ENCODE measurements at regions not wholly inside any gene's neighbourhood (a gene's known extent, or its start where the extent isn't known, plus 50 kb on each side); places are given as distances from the start of the nearest gene placed in this dataset.
"Not testable (repeated sequence)": the region's sequence is repeated elsewhere in the genome, so short reads cannot be mapped to it uniquely, and the experiment has no call there.

DNA sequence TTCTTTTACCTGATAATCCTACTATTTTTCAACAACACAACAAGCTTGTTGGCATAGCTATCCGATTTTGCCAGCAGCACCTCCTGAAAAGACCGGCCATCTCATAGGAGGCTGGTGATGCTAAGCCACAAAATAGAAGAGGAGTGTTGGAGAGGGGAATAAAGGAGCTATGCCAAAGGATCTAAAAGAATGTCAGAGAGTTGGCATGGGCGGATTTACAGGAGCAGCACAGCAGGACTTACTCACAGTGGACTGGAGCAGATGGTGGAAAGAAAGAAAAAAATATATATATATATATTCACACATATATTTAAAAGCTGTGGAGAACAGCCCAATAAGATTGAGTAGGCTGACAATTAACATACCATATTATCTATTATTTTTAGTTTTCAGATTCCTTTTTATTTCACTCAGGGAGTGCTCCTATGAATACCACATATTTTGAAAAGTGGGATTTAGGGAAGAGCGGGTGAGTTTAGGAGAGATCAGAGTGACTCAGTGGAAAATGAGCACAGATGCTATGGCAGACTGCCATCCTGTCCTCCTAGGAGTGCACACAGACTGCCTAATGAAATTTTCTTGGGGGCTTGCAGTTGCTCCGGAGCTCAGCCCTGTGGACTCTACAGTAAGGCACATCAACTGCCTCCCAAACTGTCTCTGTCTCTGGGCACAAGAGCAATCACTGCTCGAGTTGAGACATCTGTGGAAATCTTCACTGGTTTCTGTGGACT lies 394.4 kb upstream of the CHRM3 start:
- DNase-seq = no peak

GRCh38 chr1:238985312-238985711 lies 401.1 kb upstream of the CHRM3 start:
- no peak for DNase-seq

- no peak for DNase-seq
These were observed 403.6 kb upstream of the CHRM3 start for GRCh38 chr1:238982736-238983135.

- DNase-seq = no peak
These were observed 404.9 kb upstream of the CHRM3 start for GRCh38 chr1:238981317-238981933.

GRCh38 chr1:238980053-238980452 lies 406.3 kb upstream of the CHRM3 start:
- no peak for DNase-seq

DNA sequence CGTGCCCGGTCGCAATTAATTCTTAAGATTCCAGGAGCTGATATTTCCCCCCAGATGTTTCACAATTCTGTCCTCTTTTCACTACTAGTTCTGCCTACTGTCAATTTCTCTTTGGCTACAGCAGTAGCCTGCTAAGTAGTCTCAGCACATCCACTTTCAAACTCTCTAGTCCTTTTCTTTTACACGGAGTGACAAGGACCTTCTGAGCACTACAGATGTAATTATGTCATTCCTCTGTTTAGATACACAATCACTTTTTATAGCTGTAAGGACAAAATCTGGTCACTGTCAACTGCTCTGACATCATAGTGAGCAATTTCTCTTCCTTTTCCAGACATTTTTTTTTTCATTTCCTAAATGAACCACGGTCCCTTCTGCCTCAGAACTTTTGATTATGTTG lies 421.7 kb upstream of the CHRM3 start:
- no peak for DNase-seq

DNA sequence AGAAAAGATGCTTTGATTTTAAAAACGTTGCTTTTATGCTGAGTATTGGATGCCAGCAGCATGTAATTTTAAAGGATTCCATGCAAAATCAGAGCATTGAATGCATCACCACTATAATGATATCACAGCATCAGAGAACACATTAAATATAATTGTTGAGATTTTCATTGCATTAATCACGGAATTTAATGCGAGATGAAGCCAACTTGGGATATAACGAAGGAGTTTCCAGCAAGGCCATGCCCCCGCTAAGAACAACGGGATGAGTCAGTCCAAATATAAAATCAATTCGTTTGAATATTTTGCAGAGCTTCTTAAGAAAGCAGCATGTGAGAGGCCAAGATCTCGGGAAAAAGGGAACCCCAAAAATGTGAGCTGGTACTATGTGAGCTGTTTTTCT lies 423.4 kb upstream of the CHRM3 start:
- DNase-seq = no peak

DNA sequence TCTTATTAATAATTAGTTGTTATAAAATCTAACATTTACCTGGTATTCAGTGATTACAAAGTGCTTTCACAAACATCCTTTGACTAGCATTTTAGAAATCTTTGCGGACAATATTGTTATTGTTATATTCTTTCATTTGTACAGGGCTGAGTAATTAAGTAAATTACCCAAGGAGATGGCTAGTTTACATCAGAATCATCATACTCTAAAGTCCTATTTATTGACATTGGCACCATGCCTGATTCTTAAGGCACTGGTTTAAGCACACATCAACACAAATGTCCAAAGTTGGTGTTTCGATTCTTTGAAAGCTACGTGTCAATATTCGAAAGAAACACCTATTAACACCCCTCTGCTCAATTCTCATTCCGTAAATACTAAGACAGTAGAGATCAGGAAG lies 424.6 kb upstream of the CHRM3 start:
- no peak for DNase-seq

GRCh38 chr1:238960071-238960470 lies 426.3 kb upstream of the CHRM3 start:
- no peak for DNase-seq

GRCh38 chr1:238955934-238956333 lies 430.4 kb upstream of the CHRM3 start:
- no peak for DNase-seq

GRCh38 chr1:238954865-238955264 lies 431.5 kb upstream of the CHRM3 start:
- DNase-seq = no peak

DNA sequence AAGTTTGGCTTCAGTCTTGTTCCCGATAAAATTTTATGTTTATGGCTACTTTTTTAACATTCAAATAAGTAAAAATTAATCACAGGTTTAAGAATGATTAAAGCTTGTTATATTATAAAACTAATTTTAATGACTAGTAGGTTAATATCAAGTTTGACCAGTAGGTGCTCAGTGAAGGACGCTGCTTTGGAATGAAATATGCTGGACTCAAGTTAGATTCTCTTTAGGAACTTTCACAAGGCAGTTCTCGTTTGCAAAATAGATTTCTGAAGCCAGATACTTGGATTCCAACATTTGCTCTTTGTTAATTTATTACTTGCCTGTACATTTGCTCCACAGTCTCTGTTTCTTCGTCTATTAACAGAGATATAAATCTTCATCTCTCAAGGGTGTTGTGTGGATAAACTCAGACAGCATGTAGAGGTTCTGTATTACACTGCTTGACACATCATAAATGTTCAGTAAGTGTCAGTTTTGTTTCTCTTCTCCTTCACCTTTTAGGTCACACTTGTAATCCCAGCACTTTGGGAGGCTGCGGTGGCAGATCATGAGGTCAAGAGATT lies 432.8 kb upstream of the CHRM3 start:
- DNase-seq = no peak

DNA sequence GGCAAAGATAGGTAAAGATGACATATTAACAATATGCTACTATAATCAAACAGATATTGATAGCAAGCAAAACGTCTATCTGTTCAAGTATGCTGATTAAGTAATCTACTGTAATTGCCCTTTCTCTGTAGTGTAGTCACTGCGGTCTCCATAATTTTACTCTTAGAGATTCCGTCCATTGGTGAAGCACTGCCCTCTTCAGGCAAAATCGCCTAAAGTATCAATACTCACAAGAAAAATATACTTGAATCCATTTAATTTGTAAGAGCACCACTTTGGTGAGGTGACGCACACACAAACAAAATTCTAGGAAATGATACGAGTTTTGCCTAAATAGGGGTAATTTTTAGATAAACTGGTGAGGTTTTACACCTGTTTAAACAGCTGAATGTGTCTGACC lies 434.6 kb upstream of the CHRM3 start:
- DNase-seq = no peak

DNA sequence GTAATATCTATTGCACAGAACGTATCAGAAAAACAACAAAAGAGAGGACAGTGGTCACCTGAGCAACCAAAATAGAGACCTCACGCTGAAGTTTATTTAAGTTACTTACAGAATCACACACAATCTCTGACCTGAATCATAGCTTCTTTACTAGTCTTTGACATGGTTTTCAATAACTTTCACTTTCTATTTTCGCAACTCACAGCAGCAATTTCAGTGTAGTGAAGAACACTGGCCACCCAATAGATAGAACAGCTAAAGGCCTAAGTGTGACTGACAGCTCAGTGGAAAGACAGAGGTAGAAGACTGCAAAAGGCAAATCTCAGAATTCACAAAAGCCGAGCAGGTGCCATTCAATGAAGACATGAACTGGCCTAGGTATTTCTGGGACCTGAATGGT lies 435.6 kb upstream of the CHRM3 start:
- no peak for DNase-seq

- no peak for DNase-seq
These were observed 436.4 kb upstream of the CHRM3 start for GRCh38 chr1:238950017-238950416.

DNA sequence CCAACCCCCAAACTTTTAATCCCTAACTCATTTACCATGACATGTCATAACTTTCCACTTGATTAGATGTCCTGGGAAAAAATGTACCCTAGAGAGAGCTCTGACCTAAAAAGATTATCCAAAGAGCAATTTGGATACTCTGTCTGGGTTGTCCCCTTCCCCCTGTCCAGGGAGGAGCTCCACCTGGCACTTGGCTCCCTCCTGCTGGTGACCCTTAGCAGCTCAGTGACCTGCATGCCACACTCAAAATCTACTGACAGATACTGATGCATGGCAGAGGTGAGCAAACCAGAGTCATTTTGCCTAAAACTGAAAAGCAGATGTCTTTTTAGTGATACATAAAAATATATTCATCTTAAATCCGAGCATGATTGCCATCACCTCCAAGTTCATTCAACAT lies 442.3 kb upstream of the CHRM3 start:
- no peak for DNase-seq

DNA sequence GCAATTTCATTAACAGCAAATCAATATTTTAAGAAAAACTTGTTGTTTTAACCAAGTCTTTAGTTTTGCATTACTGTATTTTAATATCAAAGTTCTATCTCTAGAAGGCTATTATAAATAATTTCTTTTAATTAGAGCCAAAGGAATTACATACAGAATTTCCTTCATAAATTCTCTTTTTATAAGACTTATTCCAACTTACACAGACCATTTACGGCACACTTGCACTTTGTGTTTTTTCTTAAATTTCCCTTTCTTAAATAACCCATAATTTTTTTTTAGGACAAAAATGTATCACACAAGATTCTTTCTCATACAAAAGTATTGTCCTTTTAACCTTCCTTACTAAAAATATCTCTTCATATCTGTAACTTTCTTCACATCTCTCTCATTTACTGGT lies 458.5 kb upstream of the CHRM3 start:
- no peak for DNase-seq

DNA sequence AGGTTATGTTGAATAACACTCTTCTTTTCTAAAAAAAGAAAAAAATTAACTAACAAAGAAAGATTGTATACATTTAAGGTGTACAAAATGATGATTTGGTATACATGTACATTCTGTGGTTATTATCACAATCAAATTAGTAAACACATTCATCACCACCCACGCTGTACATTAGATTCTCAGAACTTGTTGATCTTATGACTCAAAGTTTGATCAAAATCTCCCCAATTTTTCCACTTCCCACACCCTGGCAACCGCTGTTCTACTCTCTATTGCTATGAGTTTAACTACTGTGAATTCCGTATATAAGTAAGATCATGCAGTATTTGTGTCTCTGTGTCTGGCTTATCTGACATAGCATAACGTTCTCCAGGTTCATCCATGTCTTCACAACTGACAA lies 469.5 kb upstream of the CHRM3 start:
- no peak for DNase-seq

DNA sequence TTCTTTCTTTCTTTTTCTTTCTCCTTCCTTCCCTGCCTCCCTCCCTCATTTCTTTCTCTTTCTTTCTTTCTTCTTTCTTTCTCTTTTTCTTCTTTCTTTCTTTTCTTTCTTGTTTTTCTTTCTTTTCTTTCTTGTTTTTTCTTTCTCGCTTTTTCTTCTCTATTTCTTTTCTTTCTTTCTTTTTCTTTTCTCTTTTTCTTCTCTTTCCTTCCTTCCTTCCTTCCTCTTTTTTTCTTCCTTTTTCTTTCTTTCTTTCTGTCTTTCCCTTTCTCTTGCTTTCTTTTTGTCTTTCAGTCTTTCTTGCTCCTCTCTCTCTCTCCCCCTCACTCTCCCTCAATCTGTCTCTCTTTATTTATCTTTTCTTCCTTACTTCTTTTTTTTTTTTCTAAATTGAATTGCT lies 472.0 kb upstream of the CHRM3 start:
- DNase-seq = no peak

GRCh38 chr1:238913210-238913609 lies 473.2 kb upstream of the CHRM3 start:
- no peak for DNase-seq

- no peak for DNase-seq
These were observed 474.2 kb upstream of the CHRM3 start for GRCh38 chr1:238912148-238912547.

- not testable (repeated sequence) for DNase-seq
These were observed 483.6 kb upstream of the CHRM3 start for GRCh38 chr1:238902752-238903151.

DNA sequence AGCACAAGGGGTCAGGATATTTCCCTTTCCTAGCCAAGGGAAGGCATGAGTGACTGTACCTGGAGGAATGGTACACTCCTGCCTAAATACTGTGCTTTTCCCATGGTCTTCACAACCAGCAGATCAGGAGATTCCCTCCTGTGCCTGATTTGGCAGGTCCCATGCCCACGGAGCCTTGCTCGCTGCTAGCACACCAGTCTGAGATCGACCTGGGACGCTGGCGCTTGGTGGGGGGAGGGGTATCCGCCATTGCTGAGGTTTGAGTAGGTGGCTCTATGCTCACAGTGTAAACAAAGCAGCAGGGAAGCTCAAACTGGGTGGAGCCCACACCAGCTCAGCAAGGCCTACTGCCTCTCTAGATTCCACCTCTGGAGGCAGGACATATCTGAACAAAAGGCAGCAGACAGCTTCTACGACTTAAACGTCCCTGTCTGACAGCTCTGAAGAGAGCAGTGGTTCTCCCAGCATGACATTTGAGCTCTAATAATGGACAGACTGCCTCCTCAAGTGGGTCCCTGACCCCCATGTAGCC lies 486.0 kb upstream of the CHRM3 start:
- DNase-seq = no peak

- DNase-seq = no peak
These were observed 487.5 kb upstream of the CHRM3 start for GRCh38 chr1:238898856-238899255.

Data from GF-D8 (cell line).